HT1080 (cell line): ENCODE measurements at regions not wholly inside any gene's neighbourhood (a gene's known extent, or its start where the extent isn't known, plus 50 kb on each side); places are given as distances from the start of the nearest gene placed in this dataset.

Experiments used
- DNase-seq: peaks from one replicate; pipeline ENCODE4 v3.0.0-alpha.2; 2015; ENCODE audit warnings: low read depth

GRCh38 chr3:154976072-154976983, 103.8 kb upstream of the MME start:
- no peak for DNase-seq

GRCh38 chr3:154973851-154974250, 106.3 kb upstream of the MME start:
- DNase-seq = no peak

- no peak for DNase-seq
Observed at GRCh38 chr3:154972951-154973350, 107.2 kb upstream of the MME start.

GRCh38 chr3:154971771-154972326, 108.3 kb upstream of the MME start:
- peak; percentile 70 for DNase-seq

DNA sequence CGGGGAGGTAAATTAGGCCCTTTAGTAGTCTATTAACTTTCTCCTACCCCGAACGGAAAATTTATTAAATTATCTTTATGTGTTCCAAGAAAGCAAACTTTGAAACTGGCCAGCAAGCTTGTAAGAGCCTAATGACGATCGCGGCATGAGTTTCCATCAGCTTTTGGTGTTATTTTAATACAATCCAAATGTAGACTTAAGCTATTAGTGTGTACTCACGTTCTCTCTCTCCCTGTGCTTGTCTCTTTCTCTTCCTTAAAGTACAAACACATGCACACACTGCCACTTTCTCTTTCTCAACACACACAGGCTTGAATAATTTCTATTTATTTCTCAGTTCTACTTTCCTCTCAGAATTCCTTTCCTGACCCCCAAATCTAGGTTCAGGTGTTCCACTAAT, 108.8 kb upstream of the MME start:
- no peak for DNase-seq

DNA sequence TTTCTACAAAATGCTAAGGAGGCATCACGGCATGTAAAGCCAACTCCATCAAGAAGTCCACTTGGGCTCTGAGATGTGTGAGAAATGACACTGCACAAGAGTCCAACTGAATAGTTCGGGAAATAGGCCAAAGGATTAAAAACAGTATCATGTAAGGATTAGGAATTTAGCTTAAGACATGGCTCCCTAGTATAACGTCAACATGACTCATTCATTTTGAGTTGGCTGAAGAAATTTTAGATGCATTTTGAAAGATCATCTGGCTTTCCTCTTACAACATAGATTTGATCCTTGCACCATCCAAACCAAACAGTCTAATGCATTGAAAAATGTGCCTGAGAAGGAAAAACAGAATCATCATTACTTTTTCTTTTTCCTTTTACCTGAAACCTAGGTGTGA, 109.3 kb upstream of the MME start:
- peak; percentile 70 for DNase-seq

- DNase-seq = no peak
Observed at GRCh38 chr3:154969366-154969765, 110.8 kb upstream of the MME start.

- DNase-seq = no peak
Observed at GRCh38 chr3:154967090-154967489, 113.0 kb upstream of the MME start.

GRCh38 chr3:154956815-154957214, 123.3 kb upstream of the MME start:
- DNase-seq = peak; percentile 51

GRCh38 chr3:154955907-154956533, 124.1 kb upstream of the MME start:
- no peak for DNase-seq

DNA sequence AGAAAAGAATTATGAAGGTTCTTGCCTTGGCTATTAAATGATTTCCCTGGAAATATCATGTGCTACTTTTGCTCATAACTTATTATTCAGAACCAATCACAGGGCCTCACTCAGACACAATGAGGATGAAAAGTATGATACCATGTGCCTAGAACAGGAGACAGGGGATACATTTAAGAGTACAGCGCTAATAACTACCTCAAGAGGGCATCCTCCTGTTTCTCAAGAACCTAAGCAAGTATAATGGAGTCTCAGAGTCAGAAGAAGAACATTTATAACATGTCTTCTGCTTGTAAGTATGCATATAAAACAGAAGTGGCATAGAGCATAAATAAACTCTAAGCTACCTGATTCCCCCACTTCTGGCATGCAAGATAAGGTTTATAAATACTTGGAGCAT, 125.4 kb upstream of the MME start:
- DNase-seq = peak; percentile 59

DNA sequence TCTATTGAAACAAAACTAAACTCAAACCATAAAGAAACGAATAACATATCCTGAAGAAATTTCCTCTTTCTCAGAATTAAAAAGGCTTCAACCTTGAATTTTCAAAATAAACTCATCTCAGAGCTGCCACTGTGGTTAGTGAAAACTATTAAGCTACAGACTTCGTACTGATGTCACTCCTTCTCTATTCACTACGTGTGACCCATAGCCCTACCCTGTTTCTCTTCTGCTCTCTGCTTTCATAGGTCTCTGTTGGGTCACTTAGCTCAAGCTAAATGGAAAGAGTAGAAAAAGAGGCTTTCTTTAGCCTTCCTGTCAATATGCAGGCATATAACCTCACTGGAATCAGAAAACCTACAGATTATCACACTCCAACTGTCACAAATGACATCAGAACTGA, 126.6 kb upstream of the MME start:
- DNase-seq = no peak

DNA sequence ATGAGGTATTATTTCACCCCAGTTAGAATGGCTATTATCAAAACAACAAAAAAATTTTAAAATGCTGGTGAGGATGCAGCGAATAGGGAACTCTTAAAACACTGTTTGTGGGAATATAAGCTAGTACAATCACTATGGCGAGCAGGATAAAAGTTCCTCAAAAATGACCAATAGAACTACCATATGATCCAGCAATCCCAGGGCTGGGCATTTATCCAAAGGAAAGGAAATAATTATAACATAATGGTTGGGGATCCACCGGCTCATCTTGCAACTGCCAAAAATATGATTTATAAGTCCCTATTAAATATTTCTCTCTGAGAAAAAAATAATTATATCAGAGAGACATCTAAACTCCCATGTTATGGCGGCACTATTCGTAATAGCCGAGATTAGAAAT, 127.6 kb upstream of the MME start:
- no peak for DNase-seq

- no peak for DNase-seq
Observed at GRCh38 chr3:154943981-154944380, 136.1 kb upstream of the MME start.

DNA sequence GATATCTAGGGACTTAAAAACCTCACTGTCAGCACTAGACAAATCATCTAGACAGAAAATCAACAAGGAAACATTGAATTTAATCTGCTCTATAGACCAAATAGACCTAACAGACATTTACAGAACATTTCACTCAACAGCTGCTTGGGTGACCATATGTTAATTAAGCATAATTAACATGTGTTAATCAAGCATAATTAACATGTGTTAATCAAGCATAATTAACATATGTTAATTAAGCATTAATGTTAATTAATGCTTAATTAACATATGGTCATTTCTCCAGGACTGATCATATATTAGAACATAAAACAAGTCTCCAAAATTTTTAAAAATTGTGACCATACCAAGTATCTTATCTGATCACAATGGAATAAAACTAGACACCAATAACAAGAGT, 137.3 kb upstream of the MME start:
- DNase-seq = no peak

- peak; percentile 45 for DNase-seq
Observed at GRCh38 chr3:154936196-154936595, 143.9 kb upstream of the MME start.

GRCh38 chr3:154933581-154933980, 146.5 kb upstream of the MME start:
- DNase-seq = no peak

GRCh38 chr3:154932633-154933032, 147.5 kb upstream of the MME start:
- DNase-seq = no peak

GRCh38 chr3:154931484-154931883, 148.6 kb upstream of the MME start:
- peak; percentile 42 for DNase-seq

DNA sequence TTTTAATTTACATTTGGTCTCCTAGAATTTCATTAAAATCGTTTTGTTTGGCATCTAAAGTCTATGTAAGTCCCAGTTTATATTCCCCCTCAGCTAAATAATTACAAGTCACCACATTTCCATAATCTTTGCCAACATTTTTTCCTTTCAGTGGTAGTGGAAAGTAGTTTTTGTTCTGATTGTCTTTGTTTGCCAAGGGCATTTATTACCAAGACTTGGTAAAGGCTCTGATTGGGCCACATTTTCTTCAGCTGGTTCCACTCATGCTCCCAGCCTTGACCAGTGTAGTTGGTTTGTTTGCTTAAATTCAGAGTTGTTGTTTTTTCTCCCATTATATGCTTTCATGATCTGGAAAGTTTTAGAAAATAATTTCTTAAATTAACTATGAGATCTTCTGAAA, 153.4 kb upstream of the MME start:
- DNase-seq = no peak

DNA sequence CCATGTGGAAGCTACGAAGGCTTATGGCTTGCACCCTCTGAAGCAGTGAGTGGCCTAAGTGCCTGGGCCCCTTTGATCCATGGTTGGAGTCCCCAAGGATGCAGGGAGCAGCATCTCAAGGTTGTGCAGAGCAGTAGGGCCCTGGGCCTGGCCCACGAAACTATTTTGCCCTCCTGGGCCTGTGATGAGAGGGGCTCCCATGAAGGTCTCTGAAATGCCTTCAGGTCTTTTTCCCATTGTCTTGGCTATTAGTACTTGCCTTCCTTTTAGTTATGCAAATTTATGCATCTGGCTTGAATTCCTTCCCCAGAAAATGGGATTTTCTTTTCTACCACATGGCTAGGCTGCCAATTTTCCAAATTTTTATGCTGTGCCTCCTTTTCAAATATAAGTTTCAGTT, 158.8 kb upstream of the MME start:
- no peak for DNase-seq

- no peak for DNase-seq
Observed at GRCh38 chr3:154919226-154919625, 160.9 kb upstream of the MME start.

DNA sequence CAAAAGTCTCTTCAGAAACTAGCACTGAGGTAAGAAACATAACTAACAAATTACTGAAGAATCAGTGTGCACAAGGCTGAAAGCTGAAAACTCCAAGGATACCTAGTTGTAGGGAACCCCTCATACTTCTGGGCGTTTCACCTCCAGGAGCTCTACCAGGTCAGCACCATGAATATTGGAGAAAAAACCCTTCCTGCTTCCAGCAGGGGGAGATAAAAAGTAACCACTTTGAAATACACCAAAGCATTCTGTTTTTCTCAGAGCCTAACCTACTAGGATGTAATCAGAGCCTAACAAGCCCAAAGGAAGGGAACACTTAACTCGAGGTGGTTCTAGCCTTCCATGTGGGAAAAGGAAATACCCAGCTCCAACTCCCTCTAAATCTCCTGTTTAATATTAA, 175.8 kb upstream of the MME start:
- peak; percentile 62 for DNase-seq
